ENCODE measurements at regions not wholly inside any gene's neighbourhood (a gene's known extent, or its start where the extent isn't known, plus 50 kb on each side); places are given as distances from the start of the nearest gene placed in this dataset.

DNA sequence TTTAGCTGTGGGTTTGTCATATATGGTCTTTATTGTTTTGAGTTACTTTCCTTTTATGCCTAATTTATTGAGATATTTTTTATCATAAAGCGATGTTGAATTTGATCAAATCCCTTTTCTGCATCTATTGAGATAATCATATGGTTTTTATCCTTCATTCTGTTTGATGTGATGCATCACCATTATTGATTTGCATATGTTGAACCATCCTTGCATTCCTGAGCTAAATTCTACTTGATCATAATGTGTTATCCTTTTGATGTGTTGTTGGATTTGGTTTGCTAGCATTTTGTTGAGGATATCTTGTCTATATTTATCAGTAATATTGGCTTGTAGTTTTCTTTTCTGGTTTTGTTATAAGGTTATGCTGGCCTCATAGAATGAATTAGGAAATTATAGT lies 308.5 kb downstream of the ADCYAP1 start:
- FAIRE-seq (peak; percentile 84), DNase-seq (ENCODE audit: insufficient read length, low spot score) (no peak)
- TF ChIP-seq, protein P1, sequence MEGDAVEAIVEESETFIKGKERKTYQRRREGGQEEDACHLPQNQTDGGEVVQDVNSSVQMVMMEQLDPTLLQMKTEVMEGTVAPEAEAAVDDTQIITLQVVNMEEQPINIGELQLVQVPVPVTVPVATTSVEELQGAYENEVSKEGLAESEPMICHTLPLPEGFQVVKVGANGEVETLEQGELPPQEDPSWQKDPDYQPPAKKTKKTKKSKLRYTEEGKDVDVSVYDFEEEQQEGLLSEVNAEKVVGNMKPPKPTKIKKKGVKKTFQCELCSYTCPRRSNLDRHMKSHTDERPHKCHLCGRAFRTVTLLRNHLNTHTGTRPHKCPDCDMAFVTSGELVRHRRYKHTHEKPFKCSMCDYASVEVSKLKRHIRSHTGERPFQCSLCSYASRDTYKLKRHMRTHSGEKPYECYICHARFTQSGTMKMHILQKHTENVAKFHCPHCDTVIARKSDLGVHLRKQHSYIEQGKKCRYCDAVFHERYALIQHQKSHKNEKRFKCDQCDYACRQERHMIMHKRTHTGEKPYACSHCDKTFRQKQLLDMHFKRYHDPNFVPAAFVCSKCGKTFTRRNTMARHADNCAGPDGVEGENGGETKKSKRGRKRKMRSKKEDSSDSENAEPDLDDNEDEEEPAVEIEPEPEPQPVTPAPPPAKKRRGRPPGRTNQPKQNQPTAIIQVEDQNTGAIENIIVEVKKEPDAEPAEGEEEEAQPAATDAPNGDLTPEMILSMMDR (IDR thresholded peaks at IDR 0.05; ENCODE audit: insufficient read depth, missing control alignments) = no peak

DNA sequence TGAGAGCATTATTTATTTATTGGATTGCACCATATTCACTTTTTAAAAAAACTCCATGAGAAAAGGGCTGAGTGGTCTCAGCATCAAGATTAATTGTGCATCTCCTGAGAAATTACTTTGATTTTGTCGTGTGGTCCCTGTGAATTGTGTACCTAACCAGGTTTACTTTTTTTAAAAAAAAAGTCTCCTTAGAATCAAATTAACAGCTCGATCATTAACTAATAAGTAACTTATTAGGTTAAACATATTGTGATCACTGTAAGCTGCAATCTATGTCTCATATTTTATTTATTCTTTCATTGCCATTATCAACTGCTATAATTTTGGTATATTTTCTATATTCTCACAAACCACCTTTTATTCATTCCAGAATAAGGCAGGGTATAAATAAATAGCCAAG lies 318.2 kb downstream of the ADCYAP1 start:
- DNase-seq (ENCODE audit: insufficient read length, low spot score) = no peak
- TF ChIP-seq, protein P1 (IDR thresholded peaks at IDR 0.05; ENCODE audit: insufficient read depth, missing control alignments) = no peak
- FAIRE-seq = no peak

DNA sequence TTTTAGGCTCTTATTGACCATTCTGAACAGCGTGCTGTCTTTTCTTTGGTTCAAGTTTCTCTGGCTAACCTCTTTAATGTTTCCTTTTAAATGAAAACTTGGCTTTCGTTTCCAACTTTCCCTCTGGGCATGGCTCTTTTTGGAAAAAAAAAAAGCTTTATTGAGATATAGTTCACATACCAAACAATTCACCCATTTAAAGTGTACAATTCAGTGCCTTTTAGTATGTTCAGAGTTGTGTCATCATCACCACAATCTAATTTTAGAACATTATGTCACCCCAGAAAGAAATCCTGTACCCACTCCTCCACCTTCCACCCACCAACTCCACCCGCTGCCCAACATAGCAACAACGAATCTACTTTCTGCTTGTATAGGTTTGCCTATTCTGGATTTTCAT lies 322.4 kb downstream of the ADCYAP1 start:
- no peak for DNase-seq (ENCODE audit: insufficient read length, low spot score)
- TF ChIP-seq, protein P1 (IDR thresholded peaks at IDR 0.05; ENCODE audit: insufficient read depth, missing control alignments) = no peak
- no peak for FAIRE-seq

DNA sequence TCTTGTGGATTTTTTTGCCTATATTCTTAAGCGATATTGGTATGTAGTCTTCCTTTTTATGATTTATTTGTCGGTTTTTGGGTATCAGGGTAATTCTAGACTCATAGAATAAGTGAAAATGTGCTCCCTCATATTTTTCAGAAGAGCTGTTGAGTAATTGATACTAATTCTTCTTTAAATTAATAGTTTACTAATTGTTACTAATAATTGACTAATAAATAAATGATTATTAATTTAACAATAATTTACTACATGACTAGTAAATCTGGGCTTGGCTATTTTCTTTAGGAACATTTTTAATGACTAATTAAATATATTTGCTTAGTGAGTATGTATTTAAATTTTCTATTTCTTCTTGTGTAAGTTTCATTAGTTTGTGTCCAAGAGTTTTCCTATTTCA lies 325.0 kb downstream of the ADCYAP1 start:
- FAIRE-seq = no peak
- TF ChIP-seq, protein P1 (IDR thresholded peaks at IDR 0.05; ENCODE audit: insufficient read depth, missing control alignments) = no peak
- no peak for DNase-seq (ENCODE audit: insufficient read length, low spot score)

DNA sequence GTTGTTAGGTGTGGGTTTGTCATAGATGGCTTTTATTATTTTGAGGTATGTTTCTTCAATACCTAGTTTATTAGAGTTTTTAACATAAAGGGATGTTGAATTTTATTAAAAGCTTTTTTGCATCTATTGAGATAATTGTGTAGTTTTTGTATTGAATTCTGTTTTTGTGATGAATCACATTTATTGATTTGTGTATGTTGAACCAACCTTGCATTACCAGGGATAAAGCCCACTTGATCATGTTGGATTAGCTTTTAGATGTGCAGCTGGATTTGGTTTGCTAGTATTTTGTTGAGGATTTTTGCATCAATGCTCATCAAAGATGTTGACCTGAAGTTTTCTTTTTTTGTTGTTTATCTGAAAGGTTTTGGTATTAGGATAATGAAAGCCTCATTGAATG lies 328.2 kb downstream of the ADCYAP1 start:
- FAIRE-seq (no peak), DNase-seq (ENCODE audit: insufficient read length, low spot score) (no peak)
- TF ChIP-seq, protein P1 (IDR thresholded peaks at IDR 0.05; ENCODE audit: insufficient read depth, missing control alignments) = no peak

DNA sequence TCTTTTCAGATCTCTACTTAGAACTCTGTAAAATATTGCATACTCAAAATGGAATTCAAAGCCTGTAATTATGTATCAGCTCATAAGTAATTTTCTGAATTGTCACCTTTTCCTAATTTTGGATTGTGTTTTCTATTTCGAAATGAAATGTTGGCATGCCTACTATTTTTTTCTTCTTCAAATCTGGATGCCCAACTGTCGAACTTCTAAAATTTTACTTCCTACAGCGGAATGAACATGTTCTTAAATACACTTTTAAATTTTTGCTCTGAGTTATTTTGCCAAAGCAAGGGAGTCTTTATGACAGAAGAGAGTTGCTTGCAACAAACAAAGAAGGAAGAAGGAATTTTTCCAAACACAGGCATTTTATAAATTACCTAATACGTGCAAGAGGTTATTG lies 336.0 kb downstream of the ADCYAP1 start:
- TF ChIP-seq, protein P1 (IDR thresholded peaks at IDR 0.05; ENCODE audit: insufficient read depth, missing control alignments) = no peak
- FAIRE-seq (no peak), DNase-seq (ENCODE audit: insufficient read length, low spot score) (no peak)

DNA sequence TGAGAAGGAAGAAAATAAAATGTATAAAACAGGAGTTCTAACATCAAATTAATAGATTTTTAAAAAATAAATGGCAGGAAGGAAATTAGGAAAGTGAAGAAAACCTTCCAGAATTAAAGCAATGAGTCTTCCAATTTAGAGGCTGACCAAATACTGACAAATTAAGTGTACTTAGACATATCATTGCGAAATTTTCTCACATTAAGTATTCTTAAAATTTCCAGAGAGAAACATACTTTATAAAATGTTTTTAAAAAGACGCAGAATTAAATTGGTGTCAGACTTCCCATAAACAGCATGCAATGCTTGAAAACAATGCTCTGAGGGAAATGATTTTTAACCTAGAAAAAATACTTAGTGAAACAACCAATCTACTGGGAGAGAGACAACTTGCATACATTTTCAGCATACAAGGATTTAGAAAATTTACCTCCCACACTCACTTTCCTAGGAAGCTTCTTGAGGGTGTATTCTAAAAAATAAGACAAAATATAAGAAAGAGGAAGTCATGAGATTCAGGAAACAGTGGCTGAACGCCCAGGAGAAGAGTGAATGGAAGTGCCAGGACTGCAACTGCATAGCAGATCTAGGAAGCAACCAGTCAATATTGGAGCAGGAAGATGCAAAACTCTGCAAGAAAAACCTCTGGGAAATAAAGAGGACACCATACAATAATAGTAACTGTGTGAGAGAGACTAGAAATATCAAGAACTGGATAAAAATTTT lies 339.9 kb downstream of the ADCYAP1 start:
- FAIRE-seq (no peak), DNase-seq (ENCODE audit: insufficient read length, low spot score) (no peak)
- TF ChIP-seq, protein P1 (IDR thresholded peaks at IDR 0.05; ENCODE audit: insufficient read depth, missing control alignments) = no peak

All from D721Med (cell line).